Heart left ventricle (tissue), 13 donors: ENCODE measurements at regions not wholly inside any gene's neighbourhood (a gene's known extent, or its start where the extent isn't known, plus 50 kb on each side); places are given as distances from the start of the nearest gene placed in this dataset.

Experiments
- POLR2A ChIP-seq, 2 donors: fragments of 450-650 bp; IDR thresholded peaks; one replicate each; pipeline ENCODE4 v1.6.1; 2017; ENCODE audit warnings: antibody characterized with exemption in 2 of 2, mild to moderate bottlenecking in 2 of 2, moderate library complexity in 2 of 2
- TF ChIP-seq, protein P1 (sequence below), 12 donors: fragments of 200-600 bp; sonication (generic) in 4 of 12; IDR thresholded peaks; one replicate each; pipeline versions ENCODE4 v1.5.0 to v1.8.0; 2018 to 2022; ENCODE audit warnings: antibody characterized with exemption in 12 of 12, mild to moderate bottlenecking in 5 of 12
- donor health status: ischemic (EF 13 %, LVEDD 7.1; RV severe dilation, severe dysfunction).
- donor health status: DM: no; HTN: yes; CAD: no.
- donor health status: DM: no; HTN: no; CAD: no.
- donor health status: ischemic (EF 25% LVEDD 6.9; RV normal size, moderate dysfunction).
- donor health status: ischemic (EF 25% LVEDD 5.7; RV mildly dilated, moderate dysfunction).
- donor health status: ischemic (EF 35%, LVEDD 5.7; RV mildly dilated, moderate dysfunction).
- donor health status: nonischemic (EF 11% LVEDD 7.7; RV severe dilation, severe dysfunction).
- donor health status: DM: yes; HTN: yes; CAD: no.
- donor health status: PGD.
- donor health status: ischemic (EF 29% LVEDD 5.4; RV normal size, mild dysfunction).
- donor health status: nonischemic (EF 23%, LVEDD 6.1; RV moderate dilation, normal function).

- no peak for TF ChIP-seq POLR2A (IDR thresholded peaks at IDR 0.05)
- TF ChIP-seq, protein P1, sequence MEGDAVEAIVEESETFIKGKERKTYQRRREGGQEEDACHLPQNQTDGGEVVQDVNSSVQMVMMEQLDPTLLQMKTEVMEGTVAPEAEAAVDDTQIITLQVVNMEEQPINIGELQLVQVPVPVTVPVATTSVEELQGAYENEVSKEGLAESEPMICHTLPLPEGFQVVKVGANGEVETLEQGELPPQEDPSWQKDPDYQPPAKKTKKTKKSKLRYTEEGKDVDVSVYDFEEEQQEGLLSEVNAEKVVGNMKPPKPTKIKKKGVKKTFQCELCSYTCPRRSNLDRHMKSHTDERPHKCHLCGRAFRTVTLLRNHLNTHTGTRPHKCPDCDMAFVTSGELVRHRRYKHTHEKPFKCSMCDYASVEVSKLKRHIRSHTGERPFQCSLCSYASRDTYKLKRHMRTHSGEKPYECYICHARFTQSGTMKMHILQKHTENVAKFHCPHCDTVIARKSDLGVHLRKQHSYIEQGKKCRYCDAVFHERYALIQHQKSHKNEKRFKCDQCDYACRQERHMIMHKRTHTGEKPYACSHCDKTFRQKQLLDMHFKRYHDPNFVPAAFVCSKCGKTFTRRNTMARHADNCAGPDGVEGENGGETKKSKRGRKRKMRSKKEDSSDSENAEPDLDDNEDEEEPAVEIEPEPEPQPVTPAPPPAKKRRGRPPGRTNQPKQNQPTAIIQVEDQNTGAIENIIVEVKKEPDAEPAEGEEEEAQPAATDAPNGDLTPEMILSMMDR (IDR thresholded peaks at IDR 0.05), result no peak
Measured at GRCh38 chr10:55495555-55495954, 694.5 kb upstream of the PCDH15 start.
